H9 (cell line): ENCODE measurements at regions not wholly inside any gene's neighbourhood (a gene's known extent, or its start where the extent isn't known, plus 50 kb on each side); places are given as distances from the start of the nearest gene placed in this dataset.
A peak's percentile ranks its signal among the peaks of the same experiment; 100 is the strongest.

Experiments
- DNase-seq: peaks from one replicate; pipeline ENCODE4 v3.0.0-alpha.2; 2017
- H2AFZ ChIP-seq: one replicate; pipeline ENCODE4 v1.6.1; 2013; ENCODE audit warnings: mild to moderate bottlenecking, low read length, control low read depth, moderate library complexity
- H2AK5ac ChIP-seq: 2 replicates; pipeline ENCODE4 v1.6.1; 2013; ENCODE audit warnings: low read length, control low read depth, mixed read lengths; ENCODE audit not compliant: insufficient read length
- H2BK120ac ChIP-seq: one replicate; pipeline ENCODE4 v1.6.1; 2013; ENCODE audit warnings: low read depth, mild to moderate bottlenecking, low read length, control low read depth, inconsistent platforms; ENCODE audit not compliant: poor library complexity, severe bottlenecking
- H2BK12ac ChIP-seq: 2 replicates; pipeline ENCODE4 v1.6.1; 2013; ENCODE audit warnings: low read length, control low read depth, mixed read lengths, low read depth; ENCODE audit not compliant: insufficient read length
- H2BK15ac ChIP-seq: 2 replicates; pipeline ENCODE4 v1.6.1; 2013; ENCODE audit warnings: low read depth, low read length, control low read depth
- H2BK20ac ChIP-seq: one replicate; pipeline ENCODE4 v1.6.1; 2013; ENCODE audit warnings: low read depth, mild to moderate bottlenecking, low read length, control low read depth, inconsistent platforms; ENCODE audit not compliant: poor library complexity, severe bottlenecking
- H2BK5ac ChIP-seq: 2 replicates; pipeline ENCODE4 v1.6.1; 2013; ENCODE audit warnings: low read length, control low read depth, mixed read lengths; ENCODE audit not compliant: insufficient read length
- H3K14ac ChIP-seq: 2 replicates; pipeline ENCODE4 v1.6.1; 2013; ENCODE audit warnings: low read length, control low read depth; ENCODE audit not compliant: insufficient read depth
- H3K18ac ChIP-seq: 2 replicates; pipeline ENCODE4 v1.6.1; 2013; ENCODE audit warnings: low read depth, mild to moderate bottlenecking, mixed read lengths, low read length, control low read depth; ENCODE audit not compliant: insufficient read length
- H3K23ac ChIP-seq: 2 replicates; pipeline ENCODE4 v1.6.1; 2013; ENCODE audit warnings: low read length, control low read depth, mixed read lengths, low read depth; ENCODE audit not compliant: insufficient read length
- H3K23me2 ChIP-seq: 2 replicates; pipeline ENCODE4 v1.6.1; 2013; ENCODE audit warnings: low read depth, mild to moderate bottlenecking, mixed read lengths, low read length, control low read depth; ENCODE audit not compliant: insufficient read length, poor library complexity, severe bottlenecking
- H3K27ac ChIP-seq: 2 replicates; pipeline ENCODE4 v1.5.1; 2013; ENCODE audit warnings: low read length, control low read depth, mixed read lengths, low read depth; ENCODE audit not compliant: insufficient read length
- H3K27me3 ChIP-seq: 2 replicates; pipeline ENCODE4 v1.6.1; 2013; ENCODE audit warnings: low read length, control low read depth, inconsistent platforms; ENCODE audit not compliant: insufficient read depth
- H3K4ac ChIP-seq: 2 replicates; pipeline ENCODE4 v1.6.1; 2013; ENCODE audit warnings: low read depth, mild to moderate bottlenecking, control low read depth, inconsistent platforms, low read length, moderate library complexity
- H3K4me1 ChIP-seq: 2 replicates; pipeline ENCODE4 v1.6.1; 2013; ENCODE audit warnings: low read length, control low read depth, inconsistent platforms; ENCODE audit not compliant: insufficient read depth
- H3K4me2 ChIP-seq: 2 replicates; pipeline ENCODE4 v1.6.1; 2013; ENCODE audit warnings: low read length, control low read depth, mixed read lengths; ENCODE audit not compliant: insufficient read length, insufficient read depth
- H3K56ac ChIP-seq: 2 replicates; pipeline ENCODE4 v1.6.1; 2013; ENCODE audit warnings: low read depth, mild to moderate bottlenecking, mixed read lengths, low read length, control low read depth; ENCODE audit not compliant: insufficient read length
- H3K79me1 ChIP-seq: 2 replicates; pipeline ENCODE4 v1.6.1; 2013; ENCODE audit warnings: low read depth, mild to moderate bottlenecking, moderate library complexity, low read length, control low read depth, inconsistent platforms; ENCODE audit not compliant: insufficient read depth, poor library complexity, severe bottlenecking
- H3K79me2 ChIP-seq: 2 replicates; pipeline ENCODE4 v1.6.1; 2013; ENCODE audit warnings: low read length, control low read depth, inconsistent platforms; ENCODE audit not compliant: insufficient read depth
- H3K9ac ChIP-seq: 2 replicates; pipeline ENCODE4 v1.6.1; 2013; ENCODE audit warnings: low read length, control low read depth, mixed read lengths; ENCODE audit not compliant: insufficient read length; ENCODE audit errors: extremely low read depth
- H3K9me3 ChIP-seq: one replicate; pipeline ENCODE4 v1.6.1; 2013; ENCODE audit warnings: low read depth, low read length, inconsistent platforms; ENCODE audit not compliant: control insufficient read depth
- H3T11ph ChIP-seq: one replicate; pipeline ENCODE4 v1.6.1; 2013; ENCODE audit warnings: mild to moderate bottlenecking, low read length, control low read depth, inconsistent platforms
- H4K20me1 ChIP-seq: one replicate; pipeline ENCODE4 v1.6.1; 2013; ENCODE audit not compliant: control insufficient read depth, insufficient read length, insufficient read depth
- H4K5ac ChIP-seq: 2 replicates; pipeline ENCODE4 v1.6.1; 2013; ENCODE audit warnings: low read depth, mild to moderate bottlenecking, mixed read lengths, low read length, control low read depth; ENCODE audit not compliant: insufficient read length
- H4K8ac ChIP-seq: replicated peaks from 2 replicates; pipeline ENCODE4 v1.6.1; 2013; ENCODE audit warnings: low read length, control low read depth, mixed read lengths, low read depth; ENCODE audit not compliant: insufficient read length
- H4K91ac ChIP-seq: 2 replicates; pipeline ENCODE4 v1.6.1; 2013; ENCODE audit warnings: low read depth, mild to moderate bottlenecking, moderate library complexity, mixed read lengths, low read length, control low read depth; ENCODE audit not compliant: insufficient read length
- H3K27ac Mint-ChIP-seq, 3 experiments: 2 replicates in 2 of 3; 3 replicates in 1 of 3; pipeline ENCODE4 v1.8.0; 2020 to 2021; ENCODE audit warnings: mixed read lengths in 3 of 3, mild to moderate bottlenecking in 1 of 3, moderate library complexity in 1 of 3
- H3K27me3 Mint-ChIP-seq: 2 replicates; pipeline ENCODE4 v1.8.0; 2021; ENCODE audit warnings: low read depth, mild to moderate bottlenecking, moderate library complexity, mixed read lengths
- H3K36me3 Mint-ChIP-seq, 3 experiments: 2 replicates in 2 of 3; 3 replicates in 1 of 3; pipeline ENCODE4 v1.8.0; 2020 to 2021; ENCODE audit warnings: low read depth in 3 of 3, mixed read lengths in 3 of 3; ENCODE audit not compliant: insufficient read depth in 1 of 3
- H3K4me1 Mint-ChIP-seq, 2 experiments: 2 replicates each; pipeline ENCODE4 v1.8.0; 2020; ENCODE audit warnings: mixed read lengths in 2 of 2
- H3K4me3 Mint-ChIP-seq, 2 experiments: 2 replicates in 1 of 2; 3 replicates in 1 of 2; pipeline ENCODE4 v1.8.0; 2020 to 2021; ENCODE audit warnings: mild to moderate bottlenecking in 2 of 2, mixed read lengths in 2 of 2, moderate library complexity in 1 of 2
- H3K9me3 Mint-ChIP-seq, 2 experiments: 2 replicates in 1 of 2; 3 replicates in 1 of 2; pipeline ENCODE4 v1.8.0; 2020; ENCODE audit warnings: mild to moderate bottlenecking in 2 of 2, mixed read lengths in 2 of 2, moderate library complexity in 1 of 2
- CTCF ChIP-seq: fragments of 200-600 bp; sonication (generic); conservative IDR thresholded peaks from 3 replicates; pipeline ENCODE4 v1.8.0; 2021; ENCODE audit warnings: antibody characterized with exemption, mild to moderate bottlenecking
- WGBS: extraction: QIAGEN DNeasy Blood & Tissue Kit; methylation state at CpG from one replicate; pipeline ENCODE4 v1.1.7; 2013; ENCODE audit warnings: missing lambda C conversion rate, low lambda C conversion rate, mixed read lengths; ENCODE audit not compliant: insufficient read length; ENCODE audit errors: extremely low coverage; 5-methylcytosine and 5-hydroxymethylcytosine counted together

- Histone ChIP-seq H3K18ac (no peak overlapping the region), H2BK20ac (no peak overlapping the region), H2AFZ (no peak overlapping the region), H3K9ac (no peak overlapping the region), H4K20me1 (no peaks in the 10 kb centered on the region), H3K27ac (no peak overlapping the region), H4K91ac (no peak overlapping the region), H2BK120ac (no peak overlapping the region), H3K27me3 (no peaks in the 10 kb centered on the region), H3K23me2 (no peaks in the 10 kb centered on the region), H3K56ac (no peak overlapping the region), H3K14ac (no peak overlapping the region), H4K5ac (no peak overlapping the region), H3K4ac (no peak overlapping the region), H3T11ph (no peak overlapping the region), H2BK15ac (no peak overlapping the region), H3K79me1 (no peaks in the 10 kb centered on the region), H3K23ac (no peak overlapping the region), H2BK5ac (no peak overlapping the region), H3K4me1 (no peaks in the 10 kb centered on the region; the same call in 1 of the 2 replicates), H2AK5ac (no peak overlapping the region), H4K8ac (no peak overlapping the region), H3K4me2 (no peak overlapping the region), H3K79me2 (no peaks in the 10 kb centered on the region), H2BK12ac (no peak overlapping the region), H3K9me3 (no peaks in the 10 kb centered on the region)
- Mint-ChIP-seq H3K4me3 (no peak overlapping the region), H3K27me3 (no peaks in the 10 kb centered on the region), H3K27ac (no peak overlapping the region), H3K9me3 (no peaks in the 10 kb centered on the region), H3K4me1 (peaks cover 12 to 15% of the 10 kb centered on the region in 2 experiments), H3K36me3 (peaks cover 0 to 10% (median 0%) of the 10 kb centered on the region in 3 experiments; a peak in 2 of 7 replicates)
- peak; percentile 67 for TF ChIP-seq CTCF
- peak; percentile 76 for DNase-seq
- no CpG with 5 or more reads among the region's 2 CpGs for WGBS
These were observed 117.3 kb downstream of the FAT4 start for GRCh38 chr4:125432078-125432477.
